Glutamatergic neuron (in vitro differentiated cells): ENCODE measurements at regions not wholly inside any gene's neighbourhood (a gene's known extent, or its start where the extent isn't known, plus 50 kb on each side); places are given as distances from the start of the nearest gene placed in this dataset.

Experiments
- DNase-seq: peaks from one replicate; pipeline ENCODE4 v3.0.0; 2022
- H3K27ac Mint-ChIP-seq: one replicate; pipeline ENCODE4 v1.8.0; 2020; ENCODE audit warnings: mild to moderate bottlenecking, mixed read lengths, inconsistent platforms; ENCODE audit not compliant: unreplicated experiment
- H3K27me3 Mint-ChIP-seq: one replicate; pipeline ENCODE4 v1.8.0; 2020; ENCODE audit warnings: mild to moderate bottlenecking, moderate library complexity, mixed read lengths, inconsistent platforms; ENCODE audit not compliant: unreplicated experiment
- H3K36me3 Mint-ChIP-seq: one replicate; pipeline ENCODE4 v1.8.0; 2020; ENCODE audit warnings: mild to moderate bottlenecking, mixed read lengths, inconsistent platforms; ENCODE audit not compliant: unreplicated experiment
- H3K4me1 Mint-ChIP-seq: one replicate; pipeline ENCODE4 v1.8.0; 2020; ENCODE audit warnings: mild to moderate bottlenecking, low read depth, mixed read lengths, inconsistent platforms; ENCODE audit not compliant: unreplicated experiment
- H3K4me3 Mint-ChIP-seq: one replicate; pipeline ENCODE4 v1.8.0; 2020; ENCODE audit warnings: mild to moderate bottlenecking, mixed read lengths, inconsistent platforms; ENCODE audit not compliant: unreplicated experiment
- H3K9me3 Mint-ChIP-seq: one replicate; pipeline ENCODE4 v1.8.0; 2020; ENCODE audit warnings: mild to moderate bottlenecking, moderate library complexity, mixed read lengths, inconsistent platforms; ENCODE audit not compliant: unreplicated experiment
- CTCF ChIP-seq: fragments of 200-600 bp; sonication (generic); IDR thresholded peaks from one replicate; pipeline ENCODE4 v1.5.0; 2021; ENCODE audit not compliant: partially characterized antibody, unreplicated experiment

- H3K27ac Mint-ChIP-seq: no peak overlapping the region
- DNase-seq: no peak
- peaks cover 4% of the 10 kb centered on the region for H3K4me1 Mint-ChIP-seq
- TF ChIP-seq CTCF: no peak
- no peaks in the 10 kb centered on the region for H3K36me3 Mint-ChIP-seq
- H3K9me3 Mint-ChIP-seq: no peaks in the 10 kb centered on the region
- no peaks in the 10 kb centered on the region for H3K27me3 Mint-ChIP-seq
- H3K4me3 Mint-ChIP-seq: no peak overlapping the region
Measured at GRCh38 chr5:163193886-163194285, 243.5 kb upstream of the CCNG1 start.

GRCh38 chr5:163205645-163206044 lies 231.8 kb upstream of the CCNG1 start:
- peaks cover 2% of the 10 kb centered on the region for H3K27me3 Mint-ChIP-seq
- H3K9me3 Mint-ChIP-seq: no peaks in the 10 kb centered on the region
- TF ChIP-seq CTCF: no peak
- H3K27ac Mint-ChIP-seq: no peak overlapping the region
- no peak overlapping the region for H3K4me3 Mint-ChIP-seq
- no peaks in the 10 kb centered on the region for H3K4me1 Mint-ChIP-seq
- DNase-seq: no peak
- no peaks in the 10 kb centered on the region for H3K36me3 Mint-ChIP-seq

- Mint-ChIP-seq H3K4me1 (no peaks in the 10 kb centered on the region), H3K27me3 (no peaks in the 10 kb centered on the region), H3K36me3 (no peaks in the 10 kb centered on the region), H3K4me3 (no peak overlapping the region), H3K27ac (no peak overlapping the region), H3K9me3 (no peaks in the 10 kb centered on the region)
- TF ChIP-seq CTCF: no peak
- no peak for DNase-seq
Measured at GRCh38 chr5:163221581-163221980, 215.8 kb upstream of the CCNG1 start.

GRCh38 chr5:163222982-163223381 lies 214.4 kb upstream of the CCNG1 start:
- Mint-ChIP-seq H3K36me3 (no peaks in the 10 kb centered on the region), H3K4me3 (no peak overlapping the region), H3K4me1 (no peaks in the 10 kb centered on the region), H3K27me3 (no peaks in the 10 kb centered on the region), H3K9me3 (no peaks in the 10 kb centered on the region), H3K27ac (no peak overlapping the region)
- no peak for DNase-seq
- no peak for TF ChIP-seq CTCF

- peaks cover 2% of the 10 kb centered on the region for H3K9me3 Mint-ChIP-seq
- DNase-seq: no peak
- H3K27ac Mint-ChIP-seq: no peak overlapping the region
- H3K4me3 Mint-ChIP-seq: no peak overlapping the region
- no peaks in the 10 kb centered on the region for H3K36me3 Mint-ChIP-seq
- peaks cover 2% of the 10 kb centered on the region for H3K27me3 Mint-ChIP-seq
- H3K4me1 Mint-ChIP-seq: no peaks in the 10 kb centered on the region
- no peak for TF ChIP-seq CTCF
Measured at GRCh38 chr5:163244445-163244987, 192.9 kb upstream of the CCNG1 start.
